ENCODE measurements at regions not wholly inside any gene's neighbourhood (a gene's known extent, or its start where the extent isn't known, plus 50 kb on each side); places are given as distances from the start of the nearest gene placed in this dataset.

DNA sequence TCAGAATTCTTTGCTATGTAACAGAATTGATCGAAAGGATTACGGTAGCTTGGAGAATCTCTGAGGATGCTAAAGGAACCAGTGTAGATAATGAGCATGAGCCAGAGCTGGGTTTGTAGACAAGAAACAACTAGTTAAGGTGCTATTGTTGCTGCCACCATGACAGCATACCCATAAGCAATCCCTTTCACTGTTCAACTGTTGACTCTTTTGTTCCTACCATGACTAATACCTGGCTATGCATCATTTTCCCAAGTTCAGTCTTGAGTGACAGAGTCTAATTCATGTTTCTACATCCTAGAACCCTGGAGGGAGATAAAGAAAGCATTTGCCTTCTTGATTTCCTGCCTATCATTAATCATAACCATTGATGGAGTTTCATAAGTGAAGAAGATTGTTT lies 600.3 kb downstream of the OTOL1 start:
- WGBS (ENCODE audit: insufficient coverage, low coverage, low lambda C conversion rate, missing lambda C conversion rate) = 22% methylated on average over 2 of the region's 2 CpGs
- H3K9me3 ChIP-seq = no peaks in the 10 kb centered on the region
- no peak for ATAC-seq
- intact Hi-C loops (cut with DNase I) = no loop called here
- no peaks in the 10 kb centered on the region for H3K27me3 ChIP-seq
- no peaks in the 10 kb centered on the region for H3K36me3 ChIP-seq
- H3K4me1 ChIP-seq = no peaks in the 10 kb centered on the region
- no peak for DNase-seq
- H3K27ac ChIP-seq = no peak overlapping the region
- H3K4me3 ChIP-seq = no peak overlapping the region
- no peak for TF ChIP-seq POLR2A (IDR thresholded peaks at IDR 0.05)
- TF ChIP-seq, protein P1, sequence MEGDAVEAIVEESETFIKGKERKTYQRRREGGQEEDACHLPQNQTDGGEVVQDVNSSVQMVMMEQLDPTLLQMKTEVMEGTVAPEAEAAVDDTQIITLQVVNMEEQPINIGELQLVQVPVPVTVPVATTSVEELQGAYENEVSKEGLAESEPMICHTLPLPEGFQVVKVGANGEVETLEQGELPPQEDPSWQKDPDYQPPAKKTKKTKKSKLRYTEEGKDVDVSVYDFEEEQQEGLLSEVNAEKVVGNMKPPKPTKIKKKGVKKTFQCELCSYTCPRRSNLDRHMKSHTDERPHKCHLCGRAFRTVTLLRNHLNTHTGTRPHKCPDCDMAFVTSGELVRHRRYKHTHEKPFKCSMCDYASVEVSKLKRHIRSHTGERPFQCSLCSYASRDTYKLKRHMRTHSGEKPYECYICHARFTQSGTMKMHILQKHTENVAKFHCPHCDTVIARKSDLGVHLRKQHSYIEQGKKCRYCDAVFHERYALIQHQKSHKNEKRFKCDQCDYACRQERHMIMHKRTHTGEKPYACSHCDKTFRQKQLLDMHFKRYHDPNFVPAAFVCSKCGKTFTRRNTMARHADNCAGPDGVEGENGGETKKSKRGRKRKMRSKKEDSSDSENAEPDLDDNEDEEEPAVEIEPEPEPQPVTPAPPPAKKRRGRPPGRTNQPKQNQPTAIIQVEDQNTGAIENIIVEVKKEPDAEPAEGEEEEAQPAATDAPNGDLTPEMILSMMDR (IDR thresholded peaks at IDR 0.05) = no peak

DNA sequence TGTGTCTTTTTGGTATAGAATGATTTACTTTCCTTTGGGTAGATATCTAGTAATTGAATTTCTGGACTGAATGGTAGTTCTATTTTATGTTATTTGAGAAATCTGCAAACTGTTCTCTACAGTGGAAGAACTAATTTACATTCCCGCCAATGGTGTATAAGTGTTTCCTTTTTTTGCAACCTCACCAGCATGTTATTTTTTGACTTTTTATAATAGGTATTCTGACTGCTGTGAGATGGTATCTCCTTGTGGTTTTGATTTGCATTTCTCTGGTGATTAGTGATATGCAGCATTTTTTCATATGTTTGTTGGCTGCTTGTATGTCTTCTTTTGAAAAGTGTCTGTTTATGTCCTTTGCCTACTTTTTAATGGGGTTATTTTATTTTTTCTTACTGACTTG lies 607.2 kb downstream of the OTOL1 start:
- no peak for DNase-seq
- no peak for TF ChIP-seq POLR2A (IDR thresholded peaks at IDR 0.05)
- TF ChIP-seq, protein P1 (IDR thresholded peaks at IDR 0.05) = no peak
- no peak for ATAC-seq
- Histone ChIP-seq H3K27ac (no peak overlapping the region), H3K36me3 (no peaks in the 10 kb centered on the region), H3K4me3 (no peak overlapping the region), H3K27me3 (no peaks in the 10 kb centered on the region), H3K4me1 (no peaks in the 10 kb centered on the region), H3K9me3 (no peaks in the 10 kb centered on the region)
- 58% methylated on average over 1 of the region's 1 CpG for WGBS (ENCODE audit: insufficient coverage, low coverage, low lambda C conversion rate, missing lambda C conversion rate)
- intact Hi-C loops (cut with DNase I) = no loop called here

DNA sequence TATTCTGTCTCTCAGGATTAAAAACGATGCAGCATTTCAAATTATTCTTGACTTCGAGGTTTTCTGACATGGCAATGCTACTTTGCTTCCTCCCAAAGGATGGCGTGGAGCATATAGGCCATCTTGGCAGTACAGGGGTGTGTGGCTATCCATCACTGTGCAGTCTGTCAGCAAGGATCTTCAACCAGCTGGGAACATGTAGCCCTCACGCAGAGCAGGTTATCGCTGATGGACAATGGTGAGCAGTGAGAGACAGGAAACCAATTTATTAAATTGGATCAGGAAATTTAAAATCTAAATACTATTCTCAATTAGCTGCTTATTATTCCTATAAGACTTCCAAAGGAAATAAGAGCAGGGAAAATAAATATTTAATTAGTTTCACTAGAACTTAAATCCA lies 615.3 kb downstream of the OTOL1 start:
- ATAC-seq (no peak), DNase-seq (no peak)
- 52% methylated on average over 4 of the region's 5 CpGs for WGBS (ENCODE audit: insufficient coverage, low coverage, low lambda C conversion rate, missing lambda C conversion rate)
- Histone ChIP-seq H3K27me3 (no peaks in the 10 kb centered on the region), H3K36me3 (no peaks in the 10 kb centered on the region), H3K4me3 (no peak overlapping the region), H3K4me1 (no peaks in the 10 kb centered on the region), H3K27ac (no peak overlapping the region), H3K9me3 (no peaks in the 10 kb centered on the region)
- intact Hi-C loops (cut with DNase I) = no loop called here
- no peak for TF ChIP-seq POLR2A (IDR thresholded peaks at IDR 0.05)

DNA sequence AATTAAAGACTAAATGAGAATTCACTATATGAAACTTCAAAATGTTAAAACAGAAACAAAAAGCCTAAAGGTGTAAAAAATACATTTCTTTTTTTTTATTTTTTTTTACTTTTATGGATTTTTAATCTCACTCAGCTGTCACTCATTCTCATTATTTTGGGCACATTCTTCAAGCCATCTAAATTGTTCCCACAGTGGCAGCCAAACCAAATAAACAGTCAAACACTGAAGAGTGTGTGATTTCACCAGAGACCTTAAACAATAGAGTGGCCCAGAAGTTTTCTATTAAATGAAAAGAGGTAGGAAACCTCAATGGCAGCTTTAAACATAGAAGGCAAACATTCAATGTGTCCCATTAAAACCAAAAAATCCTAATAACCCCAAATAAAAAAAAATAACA lies 616.1 kb downstream of the OTOL1 start:
- ATAC-seq = no peak

DNA sequence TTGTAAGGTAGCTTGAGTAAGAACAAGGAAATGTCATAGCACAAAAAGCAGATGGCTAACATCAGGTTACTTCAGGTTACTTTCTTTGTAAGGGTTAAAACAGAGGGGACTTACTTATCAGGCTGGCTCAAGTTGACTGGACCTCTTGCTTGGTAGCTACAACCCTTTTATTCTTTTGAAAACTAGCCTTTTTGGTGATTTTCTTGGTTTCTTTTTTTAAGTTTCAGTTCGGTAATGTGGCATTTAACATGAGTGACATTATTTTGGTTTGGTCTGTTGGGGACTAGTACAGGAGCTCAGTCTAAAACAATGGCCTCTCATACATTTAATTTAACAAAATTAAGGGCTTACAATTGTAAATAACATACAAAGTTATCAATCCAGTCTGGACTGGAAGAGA lies 621.4 kb downstream of the OTOL1 start:
- TF ChIP-seq, protein P1 (IDR thresholded peaks at IDR 0.05) = no peak
- TF ChIP-seq POLR2A (IDR thresholded peaks at IDR 0.05) = no peak

More for the DNA sequence above, 616.1 kb downstream of the OTOL1 start:
- no peaks in the 10 kb centered on the region for H3K4me1 ChIP-seq
- H3K4me3 ChIP-seq = no peak overlapping the region
- no peak overlapping the region for H3K27ac ChIP-seq
- DNase-seq = no peak
- H3K27me3 ChIP-seq = no peaks in the 10 kb centered on the region
- no peaks in the 10 kb centered on the region for H3K36me3 ChIP-seq
- intact Hi-C loops (cut with DNase I) = no loop called here
- H3K9me3 ChIP-seq = no peaks in the 10 kb centered on the region
- no peak for TF ChIP-seq POLR2A (IDR thresholded peaks at IDR 0.05)
- TF ChIP-seq, protein P1 (IDR thresholded peaks at IDR 0.05) = no peak

More for the DNA sequence above, 621.4 kb downstream of the OTOL1 start:
- ATAC-seq = no peak
- WGBS (ENCODE audit: insufficient coverage, low coverage, low lambda C conversion rate, missing lambda C conversion rate) = 54% methylated on average over 1 of the region's 1 CpG
- no peak overlapping the region for H3K4me3 ChIP-seq
- no peak overlapping the region for H3K27ac ChIP-seq
- no peaks in the 10 kb centered on the region for H3K27me3 ChIP-seq
- no peaks in the 10 kb centered on the region for H3K36me3 ChIP-seq
- intact Hi-C loops (cut with DNase I) = no loop called here
- H3K4me1 ChIP-seq = no peaks in the 10 kb centered on the region
- H3K9me3 ChIP-seq = no peaks in the 10 kb centered on the region
- DNase-seq = no peak
